Ovary (tissue), 3 donors: ENCODE measurements at regions not wholly inside any gene's neighbourhood (a gene's known extent, or its start where the extent isn't known, plus 50 kb on each side); places are given as distances from the start of the nearest gene placed in this dataset.

ENCODE experiments used
- EP300 ChIP-seq: sonication (generic); formaldehyde crosslinking; IDR thresholded peaks from one replicate; pipeline ENCODE4 v1.6.1; 2017; ENCODE audit warnings: antibody characterized with exemption
- POLR2A ChIP-seq: fragments of 450-650 bp; IDR thresholded peaks from one replicate; pipeline ENCODE4 v1.6.1; 2017; ENCODE audit warnings: antibody characterized with exemption, mild to moderate bottlenecking, moderate library complexity
- TF ChIP-seq, protein P1 (sequence below), 3 donors: fragments of 450-650 bp in 2 of 3; fragments of 200-600 bp in 1 of 3; IDR thresholded peaks; one replicate each; pipeline versions ENCODE4 v1.5.1 to v1.8.0; 2016 to 2022; ENCODE audit warnings: antibody characterized with exemption in 3 of 3, mild to moderate bottlenecking in 1 of 3
- donor health status: DM: no; HTN: no; CAD: no.

DNA sequence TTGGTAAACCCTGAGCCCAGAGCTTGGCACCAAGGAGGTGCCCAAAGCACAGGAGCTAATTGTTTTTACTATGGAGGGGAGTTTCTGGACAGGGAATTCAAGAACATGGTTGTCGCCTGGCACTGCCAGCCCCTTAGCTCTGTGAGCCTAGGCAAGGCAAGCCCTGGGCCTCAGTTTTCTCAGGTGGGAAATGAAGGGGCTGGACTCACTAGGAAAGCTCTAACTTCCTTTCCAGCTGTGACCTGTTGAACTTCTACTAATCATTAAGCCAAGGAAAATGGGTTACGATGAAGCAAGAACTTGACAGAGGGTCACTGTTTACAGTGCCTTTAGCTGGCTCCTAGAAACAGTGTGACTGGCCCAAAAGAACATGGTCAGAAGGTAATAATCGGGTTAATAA is 277.2 kb downstream of the SHQ1 start:
- TF ChIP-seq, protein P1, sequence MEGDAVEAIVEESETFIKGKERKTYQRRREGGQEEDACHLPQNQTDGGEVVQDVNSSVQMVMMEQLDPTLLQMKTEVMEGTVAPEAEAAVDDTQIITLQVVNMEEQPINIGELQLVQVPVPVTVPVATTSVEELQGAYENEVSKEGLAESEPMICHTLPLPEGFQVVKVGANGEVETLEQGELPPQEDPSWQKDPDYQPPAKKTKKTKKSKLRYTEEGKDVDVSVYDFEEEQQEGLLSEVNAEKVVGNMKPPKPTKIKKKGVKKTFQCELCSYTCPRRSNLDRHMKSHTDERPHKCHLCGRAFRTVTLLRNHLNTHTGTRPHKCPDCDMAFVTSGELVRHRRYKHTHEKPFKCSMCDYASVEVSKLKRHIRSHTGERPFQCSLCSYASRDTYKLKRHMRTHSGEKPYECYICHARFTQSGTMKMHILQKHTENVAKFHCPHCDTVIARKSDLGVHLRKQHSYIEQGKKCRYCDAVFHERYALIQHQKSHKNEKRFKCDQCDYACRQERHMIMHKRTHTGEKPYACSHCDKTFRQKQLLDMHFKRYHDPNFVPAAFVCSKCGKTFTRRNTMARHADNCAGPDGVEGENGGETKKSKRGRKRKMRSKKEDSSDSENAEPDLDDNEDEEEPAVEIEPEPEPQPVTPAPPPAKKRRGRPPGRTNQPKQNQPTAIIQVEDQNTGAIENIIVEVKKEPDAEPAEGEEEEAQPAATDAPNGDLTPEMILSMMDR (IDR thresholded peaks at IDR 0.05) = no peak
- TF ChIP-seq POLR2A = no peak
- no peak for TF ChIP-seq EP300
